Fibroblast of lung (primary cell): ENCODE measurements at regions not wholly inside any gene's neighbourhood (a gene's known extent, or its start where the extent isn't known, plus 50 kb on each side); places are given as distances from the start of the nearest gene placed in this dataset.

ENCODE experiments used
- CTCF ChIP-seq, 2 donors: IDR thresholded peaks in 1 of 2; conservative IDR thresholded peaks in 1 of 2; 1 replicate in 1 of 2; 2 replicates in 1 of 2; pipeline ENCODE4 v1.5.1; 2011 to 2012; ENCODE audit warnings: low read length in 2 of 2, control low read depth in 1 of 2, inconsistent platforms in 1 of 2, low read depth in 1 of 2, mild to moderate bottlenecking in 1 of 2
- EZH2 ChIP-seq: IDR thresholded peaks from 2 replicates; pipeline ENCODE4 v1.5.1; 2012; ENCODE audit warnings: low read length, control low read depth, mild to moderate bottlenecking; ENCODE audit errors: missing control alignments

- TF ChIP-seq CTCF (conservative IDR thresholded peaks at IDR 0.05 in 1 of 2, IDR thresholded peaks at IDR 0.05 in 1 of 2; ENCODE audit: low read depth in 1 of 2, low read length in 2 of 2) (no peak), EZH2 (no peak)
These were observed 64.3 kb upstream of the ID2 start for GRCh38 chr2:8617590-8617989.
